Mesendoderm (in vitro differentiated cells): ENCODE measurements at regions not wholly inside any gene's neighbourhood (a gene's known extent, or its start where the extent isn't known, plus 50 kb on each side); places are given as distances from the start of the nearest gene placed in this dataset.

Experiments
- DNase-seq: peaks from one replicate; pipeline ENCODE4 v3.0.0; 2013
- H2AK5ac ChIP-seq: 2 replicates; pipeline ENCODE4 v1.6.1; 2013; ENCODE audit warnings: low read length, inconsistent platforms
- H2BK120ac ChIP-seq: 2 replicates; pipeline ENCODE4 v1.6.1; 2013; ENCODE audit warnings: low read depth, mild to moderate bottlenecking, low read length, moderate library complexity, mixed read lengths
- H2BK15ac ChIP-seq: replicated peaks from 2 replicates; pipeline ENCODE4 v1.6.1; 2013; ENCODE audit warnings: low read depth, mild to moderate bottlenecking, moderate library complexity
- H2BK5ac ChIP-seq: 2 replicates; pipeline ENCODE4 v1.6.1; 2013; ENCODE audit warnings: low read length, inconsistent platforms
- H3K18ac ChIP-seq: 2 replicates; pipeline ENCODE4 v1.6.1; 2013; ENCODE audit warnings: mild to moderate bottlenecking, low read length, mixed read lengths
- H3K23ac ChIP-seq: one replicate; pipeline ENCODE4 v1.6.1; 2013; ENCODE audit warnings: low read length
- H3K27ac ChIP-seq: 2 replicates; pipeline ENCODE4 v1.5.1; 2013; ENCODE audit warnings: low read depth, mild to moderate bottlenecking, inconsistent platforms, low read length, moderate library complexity
- H3K27me3 ChIP-seq: 2 replicates; pipeline ENCODE4 v1.6.1; 2013; ENCODE audit warnings: low read length, control low read depth, mild to moderate bottlenecking, inconsistent platforms; ENCODE audit not compliant: insufficient read depth, poor library complexity
- H3K36me3 ChIP-seq: 2 replicates; pipeline ENCODE4 v1.6.1; 2013; ENCODE audit warnings: low read length, inconsistent platforms; ENCODE audit not compliant: control insufficient read depth, insufficient read depth
- H3K4ac ChIP-seq: one replicate; pipeline ENCODE4 v1.6.1; 2013; ENCODE audit warnings: low read depth, mild to moderate bottlenecking, low read length, moderate library complexity
- H3K4me1 ChIP-seq: 2 replicates; pipeline ENCODE4 v1.6.1; 2013; ENCODE audit warnings: low read depth, low read length, inconsistent platforms; ENCODE audit not compliant: control insufficient read depth
- H3K4me2 ChIP-seq: 2 replicates; pipeline ENCODE4 v1.6.1; 2013; ENCODE audit warnings: low read length
- H3K4me3 ChIP-seq: 2 replicates; pipeline ENCODE4 v1.5.1; 2013; ENCODE audit warnings: mild to moderate bottlenecking, low read length
- H3K56ac ChIP-seq: one replicate; pipeline ENCODE4 v1.6.1; 2013; ENCODE audit warnings: low read length
- H3K79me1 ChIP-seq: 2 replicates; pipeline ENCODE4 v1.6.1; 2013; ENCODE audit warnings: low read length, inconsistent platforms
- H3K79me2 ChIP-seq: 2 replicates; pipeline ENCODE4 v1.6.1; 2013; ENCODE audit warnings: mild to moderate bottlenecking, low read length; ENCODE audit not compliant: control insufficient read depth, insufficient read depth
- H3K9ac ChIP-seq: 2 replicates; pipeline ENCODE4 v1.6.1; 2013; ENCODE audit warnings: low read length, inconsistent platforms
- H4K5ac ChIP-seq: one replicate; pipeline ENCODE4 v1.6.1; 2013; ENCODE audit warnings: low read length
- H4K8ac ChIP-seq: one replicate; pipeline ENCODE4 v1.6.1; 2013; ENCODE audit warnings: low read depth, mild to moderate bottlenecking, control low read depth, low read length, moderate library complexity
- WGBS: extraction: QIAGEN DNeasy Blood & Tissue Kit; methylation state at CpG from one replicate; pipeline ENCODE4 v1.1.7; 2013; ENCODE audit warnings: low lambda C conversion rate, missing lambda C conversion rate; ENCODE audit not compliant: insufficient coverage; ENCODE audit errors: extremely low coverage; 5-methylcytosine and 5-hydroxymethylcytosine counted together

DNA sequence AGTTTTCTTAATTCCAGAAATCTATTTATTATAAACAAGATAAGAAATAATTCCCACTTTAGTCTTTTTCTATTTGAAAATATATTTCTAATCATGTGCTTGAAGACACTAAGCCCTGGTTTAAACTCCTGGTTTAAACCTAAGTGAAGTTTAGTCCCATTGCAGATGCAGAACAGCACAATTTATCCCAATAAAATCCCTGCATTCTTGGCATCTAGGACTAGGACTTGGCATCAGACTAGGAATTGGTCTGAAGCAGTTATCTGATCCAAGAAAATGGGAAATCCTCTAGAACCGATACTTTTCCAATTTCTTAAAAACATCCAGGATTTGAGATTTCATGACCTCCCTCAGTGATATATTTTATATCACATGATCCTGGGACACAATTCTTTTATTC lies 168.8 kb upstream of the VEPH1 start:
- H2BK120ac ChIP-seq = no peak overlapping the region
- no peak overlapping the region for H4K5ac ChIP-seq
- H3K4ac ChIP-seq = no peak overlapping the region
- H3K4me3 ChIP-seq = no peak overlapping the region
- no peak overlapping the region for H2AK5ac ChIP-seq
- no CpG with 5 or more reads among the region's 1 CpG for WGBS
- H3K27ac ChIP-seq = no peak overlapping the region
- no peaks in the 10 kb centered on the region for H3K27me3 ChIP-seq
- no peaks in the 10 kb centered on the region for H3K79me2 ChIP-seq
- DNase-seq = no peak
- no peaks in the 10 kb centered on the region for H3K4me1 ChIP-seq
- H3K9ac ChIP-seq = no peak overlapping the region
- H3K36me3 ChIP-seq = no peaks in the 10 kb centered on the region
- H3K56ac ChIP-seq = no peak overlapping the region
- H3K4me2 ChIP-seq = no peak overlapping the region
- H3K23ac ChIP-seq = no peak overlapping the region
- no peaks in the 10 kb centered on the region for H3K79me1 ChIP-seq
- no peak overlapping the region for H2BK5ac ChIP-seq
- no peak overlapping the region for H2BK15ac ChIP-seq
- H4K8ac ChIP-seq = no peak overlapping the region
- H3K18ac ChIP-seq = no peak overlapping the region

DNA sequence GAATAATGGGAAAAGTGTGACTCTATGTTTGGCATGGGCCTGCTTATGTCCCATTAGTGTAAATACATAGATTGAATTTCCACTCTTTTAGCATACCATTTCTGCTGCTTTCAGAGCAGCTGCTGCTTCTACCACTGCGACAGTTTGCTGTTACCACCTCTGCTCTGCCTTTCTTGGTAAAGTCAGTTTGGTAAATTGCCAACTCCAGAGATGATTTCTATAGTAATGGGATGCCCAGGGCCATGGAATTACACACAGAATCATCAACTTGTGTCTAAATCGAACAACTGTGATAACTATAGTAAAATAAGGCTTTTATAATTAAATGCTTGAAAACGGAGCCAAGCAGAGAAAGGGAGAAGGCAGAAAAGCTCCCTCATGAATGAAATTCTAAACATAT lies 168.4 kb upstream of the VEPH1 start:
- DNase-seq = no peak
- H3K4ac ChIP-seq = no peak overlapping the region
- H2BK120ac ChIP-seq = no peak overlapping the region
- H3K18ac ChIP-seq = no peak overlapping the region
- no peak overlapping the region for H3K23ac ChIP-seq
- no CpG with 5 or more reads among the region's 3 CpGs for WGBS
- no peak overlapping the region for H3K56ac ChIP-seq
- H4K5ac ChIP-seq = no peak overlapping the region
- no peaks in the 10 kb centered on the region for H3K79me1 ChIP-seq
- H2BK15ac ChIP-seq = no peak overlapping the region
- H2AK5ac ChIP-seq = no peak overlapping the region
- no peak overlapping the region for H3K9ac ChIP-seq
- H3K4me1 ChIP-seq = no peaks in the 10 kb centered on the region
- no peaks in the 10 kb centered on the region for H3K27me3 ChIP-seq
- no peaks in the 10 kb centered on the region for H3K36me3 ChIP-seq
- H4K8ac ChIP-seq = no peak overlapping the region
- H3K79me2 ChIP-seq = no peaks in the 10 kb centered on the region
- H2BK5ac ChIP-seq = no peak overlapping the region
- no peak overlapping the region for H3K4me3 ChIP-seq
- H3K4me2 ChIP-seq = no peak overlapping the region
- H3K27ac ChIP-seq = no peak overlapping the region

DNA sequence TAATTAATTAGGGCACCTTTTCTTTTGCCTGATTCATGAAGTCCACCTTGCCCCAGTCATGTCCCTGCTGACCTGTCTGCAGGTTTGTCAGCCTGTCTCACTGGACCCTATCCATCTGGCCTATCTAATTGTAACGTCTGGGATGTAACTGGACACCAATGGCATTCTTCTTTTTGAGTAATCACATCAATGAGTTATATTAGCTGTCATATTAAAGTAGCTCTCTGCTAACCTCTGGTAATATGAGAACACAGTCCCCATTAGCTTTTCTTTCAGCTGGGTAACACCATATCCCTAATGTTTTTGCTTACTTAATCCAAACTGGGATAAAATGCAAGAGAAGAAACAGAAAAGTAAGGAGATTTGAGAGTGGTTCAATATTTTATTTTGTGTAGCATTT lies 166.2 kb upstream of the VEPH1 start:
- Histone ChIP-seq H3K79me1 (no peaks in the 10 kb centered on the region), H3K4me3 (no peak overlapping the region), H3K36me3 (no peaks in the 10 kb centered on the region), H3K27ac (no peak overlapping the region), H3K18ac (no peak overlapping the region), H3K23ac (no peak overlapping the region), H2AK5ac (no peak overlapping the region), H3K27me3 (no peaks in the 10 kb centered on the region), H3K79me2 (no peaks in the 10 kb centered on the region), H4K5ac (no peak overlapping the region), H2BK5ac (no peak overlapping the region), H3K4me1 (no peaks in the 10 kb centered on the region), H2BK15ac (no peak overlapping the region), H3K9ac (no peak overlapping the region), H3K4me2 (no peak overlapping the region), H4K8ac (no peak overlapping the region), H3K56ac (no peak overlapping the region), H3K4ac (no peak overlapping the region), H2BK120ac (no peak overlapping the region)
- DNase-seq = no peak
- no CpG with 5 or more reads among the region's 1 CpG for WGBS

DNA sequence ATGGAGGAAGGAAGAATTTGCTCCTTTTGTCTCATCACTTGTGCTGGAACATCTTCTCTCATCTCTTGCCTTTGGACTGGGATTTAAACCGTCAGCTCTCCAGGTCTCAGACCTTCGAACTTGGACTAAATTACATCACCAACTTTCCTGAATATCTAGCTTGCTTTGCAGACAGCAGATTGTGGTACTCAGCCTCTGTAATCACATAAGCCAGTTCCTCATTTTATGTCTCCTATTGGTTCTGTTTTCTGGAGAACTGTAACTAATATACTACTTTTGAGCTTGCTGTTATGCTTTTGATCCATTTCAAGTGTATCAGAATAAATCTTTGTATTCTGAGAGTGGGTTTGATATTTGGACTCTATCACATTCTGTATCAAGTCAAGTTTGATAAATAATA lies 164.3 kb upstream of the VEPH1 start:
- Histone ChIP-seq H4K8ac (no peak overlapping the region), H3K18ac (no peak overlapping the region), H2BK15ac (no peak overlapping the region), H2AK5ac (no peak overlapping the region), H3K36me3 (no peaks in the 10 kb centered on the region), H3K9ac (no peak overlapping the region), H3K27me3 (no peaks in the 10 kb centered on the region), H2BK120ac (no peak overlapping the region), H3K79me2 (no peaks in the 10 kb centered on the region), H3K4me1 (no peaks in the 10 kb centered on the region), H3K23ac (no peak overlapping the region), H3K56ac (no peak overlapping the region), H4K5ac (no peak overlapping the region), H3K79me1 (no peaks in the 10 kb centered on the region), H3K4me3 (no peak overlapping the region), H3K27ac (no peak overlapping the region), H2BK5ac (no peak overlapping the region), H3K4me2 (no peak overlapping the region), H3K4ac (no peak overlapping the region)
- no peak for DNase-seq
- WGBS = no CpG with 5 or more reads among the region's 2 CpGs

DNA sequence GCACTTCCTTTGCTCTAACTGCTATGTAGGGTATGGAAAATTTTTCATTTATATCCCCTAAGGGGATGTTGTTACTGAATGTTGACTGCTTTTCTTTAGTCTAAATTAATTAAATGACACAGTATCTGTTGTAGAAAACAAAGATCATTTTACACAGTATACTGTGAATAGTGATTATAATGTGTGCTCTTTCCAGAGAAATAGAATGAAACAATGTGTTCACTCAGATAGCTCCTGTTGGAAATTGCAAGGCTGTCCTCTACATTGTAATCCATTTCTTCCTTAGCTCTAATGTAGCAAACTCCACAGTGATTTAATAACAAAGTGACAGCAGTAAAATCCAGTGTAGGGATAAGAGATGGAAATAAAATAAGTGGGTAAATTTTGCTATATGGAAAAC lies 159.0 kb upstream of the VEPH1 start:
- DNase-seq = no peak
- no peak overlapping the region for H3K18ac ChIP-seq
- H3K9ac ChIP-seq = no peak overlapping the region
- H4K5ac ChIP-seq = no peak overlapping the region
- no peak overlapping the region for H3K23ac ChIP-seq
- H3K79me1 ChIP-seq = no peaks in the 10 kb centered on the region
- H2BK120ac ChIP-seq = no peak overlapping the region
- H3K4me2 ChIP-seq = no peak overlapping the region
- H2BK15ac ChIP-seq = no peak overlapping the region
- H3K4ac ChIP-seq = no peak overlapping the region
- H3K79me2 ChIP-seq = no peaks in the 10 kb centered on the region
- no peaks in the 10 kb centered on the region for H3K4me1 ChIP-seq
- H3K4me3 ChIP-seq = no peak overlapping the region
- H3K27ac ChIP-seq = no peak overlapping the region
- no peak overlapping the region for H2BK5ac ChIP-seq
- no peaks in the 10 kb centered on the region for H3K36me3 ChIP-seq
- H2AK5ac ChIP-seq = no peak overlapping the region
- no peaks in the 10 kb centered on the region for H3K27me3 ChIP-seq
- no peak overlapping the region for H3K56ac ChIP-seq
- H4K8ac ChIP-seq = no peak overlapping the region

DNA sequence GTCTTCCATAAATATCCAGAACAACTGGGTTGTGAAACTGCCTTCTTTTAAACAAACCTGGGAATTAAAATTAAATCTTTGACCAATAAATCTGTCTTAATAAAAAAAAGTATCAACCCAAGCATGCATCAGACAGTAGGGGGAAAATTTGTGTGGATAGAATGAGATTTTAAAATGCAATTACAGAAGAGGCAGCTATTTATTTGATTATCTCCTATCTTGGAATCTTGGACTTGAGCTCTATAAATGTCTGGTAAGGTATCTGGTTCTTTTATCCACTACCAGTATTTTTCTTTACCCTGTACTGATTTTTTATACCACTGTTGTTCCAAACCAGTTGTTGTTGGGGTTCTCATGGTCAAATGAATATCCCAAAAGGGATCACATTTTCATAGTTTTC lies 157.6 kb upstream of the VEPH1 start:
- Histone ChIP-seq H3K27me3 (no peaks in the 10 kb centered on the region), H3K4me3 (no peak overlapping the region), H3K18ac (no peak overlapping the region), H3K79me2 (no peaks in the 10 kb centered on the region), H2BK5ac (no peak overlapping the region), H2BK120ac (no peak overlapping the region), H3K23ac (no peak overlapping the region), H3K9ac (no peak overlapping the region), H3K4me1 (no peaks in the 10 kb centered on the region), H2AK5ac (no peak overlapping the region), H3K56ac (no peak overlapping the region), H3K79me1 (no peaks in the 10 kb centered on the region), H3K36me3 (no peaks in the 10 kb centered on the region), H2BK15ac (no peak overlapping the region), H3K4ac (no peak overlapping the region), H3K27ac (no peak overlapping the region), H4K8ac (no peak overlapping the region), H3K4me2 (no peak overlapping the region), H4K5ac (no peak overlapping the region)
- no peak for DNase-seq
